ENCODE measurements at regions not wholly inside any gene's neighbourhood (a gene's known extent, or its start where the extent isn't known, plus 50 kb on each side); places are given as distances from the start of the nearest gene placed in this dataset.

GRCh38 chr2:14982790-14983189 lies 350.3 kb downstream of the LRATD1 start:
- Mint-ChIP-seq H3K36me3 (ENCODE audit: low read depth, unreplicated experiment) (no peaks in the 10 kb centered on the region), H3K27ac (ENCODE audit: unreplicated experiment) (no peak overlapping the region), H3K4me3 (ENCODE audit: unreplicated experiment) (no peak overlapping the region), H3K27me3 (ENCODE audit: unreplicated experiment) (no peaks in the 10 kb centered on the region), H3K9me3 (ENCODE audit: unreplicated experiment) (no peaks in the 10 kb centered on the region), H3K4me1 (ENCODE audit: unreplicated experiment) (peaks cover 15% of the 10 kb centered on the region)
- TF ChIP-seq CTCF (IDR thresholded peaks at IDR 0.05; ENCODE audit: unreplicated experiment): no peak
- DNase-seq (ENCODE audit: low spot score): no peak

GRCh38 chr2:14988600-14988999 lies 356.1 kb downstream of the LRATD1 start:
- Mint-ChIP-seq H3K4me1 (ENCODE audit: unreplicated experiment) (peaks cover 4% of the 10 kb centered on the region), H3K9me3 (ENCODE audit: unreplicated experiment) (no peaks in the 10 kb centered on the region), H3K4me3 (ENCODE audit: unreplicated experiment) (no peak overlapping the region), H3K36me3 (ENCODE audit: low read depth, unreplicated experiment) (no peaks in the 10 kb centered on the region), H3K27me3 (ENCODE audit: unreplicated experiment) (no peaks in the 10 kb centered on the region), H3K27ac (ENCODE audit: unreplicated experiment) (no peak overlapping the region)
- TF ChIP-seq CTCF (IDR thresholded peaks at IDR 0.05; ENCODE audit: unreplicated experiment): no peak
- DNase-seq (ENCODE audit: low spot score): no peak

- H3K27me3 Mint-ChIP-seq (ENCODE audit: unreplicated experiment): no peaks in the 10 kb centered on the region
- no peak overlapping the region for H3K4me3 Mint-ChIP-seq (ENCODE audit: unreplicated experiment)
- no peak overlapping the region for H3K27ac Mint-ChIP-seq (ENCODE audit: unreplicated experiment)
- no peak for TF ChIP-seq CTCF (IDR thresholded peaks at IDR 0.05; ENCODE audit: unreplicated experiment)
- H3K4me1 Mint-ChIP-seq (ENCODE audit: unreplicated experiment): no peaks in the 10 kb centered on the region
- no peaks in the 10 kb centered on the region for H3K36me3 Mint-ChIP-seq (ENCODE audit: low read depth, unreplicated experiment)
- H3K9me3 Mint-ChIP-seq (ENCODE audit: unreplicated experiment): no peaks in the 10 kb centered on the region
- DNase-seq (ENCODE audit: low spot score): no peak
Observed at GRCh38 chr2:14991723-14992122, 359.2 kb downstream of the LRATD1 start.

GRCh38 chr2:14994721-14995120 lies 362.2 kb downstream of the LRATD1 start:
- no peak for TF ChIP-seq CTCF (IDR thresholded peaks at IDR 0.05; ENCODE audit: unreplicated experiment)
- Mint-ChIP-seq H3K27ac (ENCODE audit: unreplicated experiment) (no peak overlapping the region), H3K36me3 (ENCODE audit: low read depth, unreplicated experiment) (no peaks in the 10 kb centered on the region), H3K27me3 (ENCODE audit: unreplicated experiment) (no peaks in the 10 kb centered on the region), H3K4me1 (ENCODE audit: unreplicated experiment) (no peaks in the 10 kb centered on the region), H3K4me3 (ENCODE audit: unreplicated experiment) (no peak overlapping the region), H3K9me3 (ENCODE audit: unreplicated experiment) (no peaks in the 10 kb centered on the region)
- no peak for DNase-seq (ENCODE audit: low spot score)

- no peak for DNase-seq (ENCODE audit: low spot score)
- Mint-ChIP-seq H3K4me1 (ENCODE audit: unreplicated experiment) (no peaks in the 10 kb centered on the region), H3K9me3 (ENCODE audit: unreplicated experiment) (no peaks in the 10 kb centered on the region), H3K27ac (ENCODE audit: unreplicated experiment) (no peak overlapping the region), H3K4me3 (ENCODE audit: unreplicated experiment) (no peak overlapping the region), H3K27me3 (ENCODE audit: unreplicated experiment) (no peaks in the 10 kb centered on the region), H3K36me3 (ENCODE audit: low read depth, unreplicated experiment) (no peaks in the 10 kb centered on the region)
- no peak for TF ChIP-seq CTCF (IDR thresholded peaks at IDR 0.05; ENCODE audit: unreplicated experiment)
Observed at GRCh38 chr2:14996351-14997014, 364.0 kb downstream of the LRATD1 start.

All from endothelial cell (in vitro differentiated cells).